GM18511 (cell line): ENCODE measurements at regions not wholly inside any gene's neighbourhood (a gene's known extent, or its start where the extent isn't known, plus 50 kb on each side); places are given as distances from the start of the nearest gene placed in this dataset.
"Not testable (repeated sequence)": the region's sequence is repeated elsewhere in the genome, so short reads cannot be mapped to it uniquely, and the experiment has no call there.

Experiments used
- ATAC-seq: cut with Tn5 transposase; IDR thresholded peaks from one replicate; pipeline ENCODE4 v1.9.1; 2021; ENCODE audit warnings: mild to moderate bottlenecking, moderate library complexity; ENCODE audit not compliant: unreplicated experiment

DNA sequence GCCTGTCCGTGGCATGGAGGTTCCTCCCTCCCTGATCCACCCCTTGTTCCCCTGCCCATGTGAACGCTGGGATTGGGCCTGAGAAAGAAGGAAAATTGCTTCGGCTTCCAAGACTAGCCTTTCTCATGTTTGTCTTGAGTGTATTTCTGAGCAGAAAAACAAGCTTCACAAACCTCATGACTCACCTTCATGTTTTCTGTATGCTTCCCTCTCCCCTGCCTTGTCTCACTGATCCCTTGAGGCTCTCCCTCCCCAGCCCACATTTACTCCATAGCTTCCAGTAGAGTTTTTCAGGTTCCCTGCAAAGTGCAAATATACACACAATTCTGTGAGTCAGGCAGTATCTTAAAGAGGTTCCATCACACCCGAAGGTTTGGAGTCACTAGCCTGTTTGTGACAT is 572.4 kb downstream of the UQCRFS1 start:
- no peak for ATAC-seq

DNA sequence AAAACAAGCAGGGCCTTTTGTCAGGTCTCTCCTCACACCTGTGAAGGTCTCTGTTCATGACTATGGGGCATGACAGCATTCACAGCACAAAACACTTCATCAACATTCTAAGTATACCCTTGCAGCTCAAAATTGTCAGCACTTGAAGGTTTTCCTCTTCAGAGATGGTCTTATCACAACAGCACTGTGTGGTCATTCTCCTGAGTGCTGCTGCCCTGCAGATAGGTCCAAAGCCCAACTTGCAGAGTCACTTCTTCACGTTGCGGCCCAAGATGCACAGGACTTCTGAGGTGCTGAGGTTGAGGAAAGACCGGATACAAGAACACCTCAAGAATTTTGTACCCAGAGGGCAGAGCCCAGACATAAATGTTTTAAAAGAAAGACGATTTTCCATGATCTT is 574.5 kb downstream of the UQCRFS1 start:
- ATAC-seq: no peak

GRCh38 chr19:28636706-28637105 is 576.2 kb downstream of the UQCRFS1 start:
- no peak for ATAC-seq

DNA sequence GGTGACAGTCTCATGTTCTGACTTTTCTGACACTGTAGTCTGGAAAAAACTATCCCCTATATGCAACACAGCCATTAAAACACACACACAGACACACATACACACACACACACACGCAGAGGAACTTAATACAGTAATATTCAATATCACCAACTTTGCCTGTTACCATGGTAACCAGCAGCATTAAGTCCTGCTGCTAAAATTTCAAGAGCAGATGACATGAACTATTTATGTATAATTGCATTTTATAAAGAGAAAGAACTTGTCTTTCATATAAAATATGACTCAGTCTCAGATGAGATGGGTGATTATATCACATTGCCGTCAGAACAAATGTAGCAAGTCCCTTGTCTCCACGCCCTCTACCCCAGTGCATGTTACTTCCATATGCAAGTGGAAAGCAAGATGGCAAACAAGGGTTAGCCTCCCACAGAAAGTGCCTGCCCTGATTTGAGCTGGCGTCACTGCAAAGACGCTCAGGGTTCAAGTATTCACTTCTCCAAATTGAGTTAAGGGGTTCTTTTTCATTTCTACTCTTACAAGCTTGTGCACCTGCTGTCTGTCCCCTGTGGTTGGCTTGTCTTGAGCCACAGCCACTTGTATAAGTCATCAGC is 576.8 kb downstream of the UQCRFS1 start:
- ATAC-seq: no peak

- ATAC-seq: no peak
Measured at GRCh38 chr19:28634837-28635236, 578.1 kb downstream of the UQCRFS1 start.

DNA sequence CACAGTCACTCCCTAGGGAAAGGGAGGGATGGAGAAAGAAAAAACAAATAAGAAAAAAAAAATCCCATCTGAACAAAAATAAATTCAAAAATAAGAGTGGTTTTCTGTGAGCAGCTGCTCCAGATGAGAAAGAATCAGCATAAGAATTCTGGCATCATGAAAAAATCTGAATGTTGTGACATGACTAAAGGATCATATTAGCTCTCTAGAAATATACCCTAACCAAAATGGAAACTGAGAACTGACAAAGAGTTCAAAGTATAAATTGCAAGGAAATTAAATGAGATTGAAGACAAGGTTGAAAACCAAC is 579.0 kb downstream of the UQCRFS1 start:
- no peak for ATAC-seq

DNA sequence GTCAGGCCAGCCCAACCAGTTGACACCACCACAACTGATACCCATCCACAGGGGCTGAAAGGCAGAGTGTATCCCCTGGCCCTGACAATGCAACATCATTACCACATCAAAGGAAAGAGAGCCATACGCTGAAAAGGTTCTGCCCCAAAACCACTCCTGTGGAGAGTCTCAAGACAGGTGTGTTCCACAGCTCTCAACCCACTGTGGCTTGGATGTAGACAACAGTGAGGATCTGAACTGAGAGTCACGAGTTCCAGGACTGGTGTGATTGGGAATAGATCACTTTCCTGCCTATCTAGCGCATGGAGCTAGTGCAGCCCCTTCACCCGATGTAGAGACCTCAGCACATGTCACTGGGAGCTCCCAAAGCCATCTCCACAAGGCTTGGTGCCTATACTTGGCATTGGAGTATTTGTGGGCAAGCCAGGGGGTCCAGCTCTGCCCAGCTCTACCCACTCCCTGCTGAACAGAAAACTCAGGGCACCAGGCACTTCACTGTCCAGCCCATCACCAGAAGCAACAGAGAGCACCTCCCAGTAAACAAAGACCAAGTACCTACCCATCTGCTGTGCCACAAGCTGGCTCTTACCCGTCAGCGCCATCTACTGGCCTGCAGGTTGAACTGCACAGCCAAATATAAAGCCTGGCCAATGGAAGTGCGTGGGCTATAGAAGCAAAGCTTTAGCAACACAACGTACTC is 579.5 kb downstream of the UQCRFS1 start:
- no peak for ATAC-seq

DNA sequence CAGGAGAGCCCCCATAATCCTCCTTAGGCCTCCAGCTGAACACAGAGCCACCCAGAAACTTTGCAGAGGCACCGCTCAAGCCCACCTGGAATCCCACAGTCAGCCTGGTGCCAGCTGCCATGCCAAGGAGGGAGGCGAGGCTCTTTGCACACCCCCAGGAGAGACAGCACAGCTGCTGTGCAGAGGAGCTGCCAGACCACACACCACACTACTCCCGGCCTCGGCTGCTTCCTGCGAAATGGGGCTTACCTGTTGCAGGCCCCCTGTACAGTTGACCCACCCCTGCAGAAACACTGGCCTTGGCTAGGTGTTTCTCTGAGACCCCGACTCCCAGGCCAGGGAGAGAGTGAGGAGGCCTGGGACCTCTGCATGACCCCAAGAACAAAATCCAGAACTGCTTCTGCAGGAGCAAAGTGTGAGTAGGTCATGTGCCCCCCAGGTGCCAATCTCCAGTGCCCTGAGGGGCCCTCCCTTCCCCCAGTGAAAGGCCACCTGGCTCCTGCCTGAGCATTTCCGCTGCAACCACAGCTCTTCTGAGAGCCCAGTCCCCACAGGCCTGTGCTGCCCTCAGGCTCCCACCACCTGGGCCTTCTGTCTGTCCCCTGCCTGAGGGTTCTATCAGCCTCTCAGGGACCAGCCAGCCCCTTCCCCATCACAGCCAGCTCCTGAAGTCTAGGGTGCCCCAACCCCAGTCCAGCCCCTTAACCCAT is 580.4 kb downstream of the UQCRFS1 start:
- no peak for ATAC-seq

DNA sequence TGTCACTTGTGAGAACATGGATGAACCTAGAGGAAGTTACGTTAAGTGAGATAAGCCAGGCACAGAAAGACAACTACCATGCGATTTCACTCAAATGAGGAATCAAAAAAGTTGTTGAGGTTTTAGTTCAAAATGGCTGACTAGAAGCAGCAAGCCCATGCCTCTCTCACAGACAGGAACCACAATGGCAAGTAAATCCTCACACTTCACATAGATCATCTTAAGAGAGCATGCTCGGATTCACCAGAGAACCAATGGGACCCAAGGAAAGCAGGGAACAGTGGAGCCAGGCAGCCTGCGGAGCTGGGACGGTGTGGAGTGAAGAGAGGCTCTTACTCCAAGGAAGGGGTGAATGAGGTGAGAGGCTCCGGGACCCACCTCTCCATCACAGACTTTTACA is 581.0 kb downstream of the UQCRFS1 start:
- ATAC-seq: no peak

DNA sequence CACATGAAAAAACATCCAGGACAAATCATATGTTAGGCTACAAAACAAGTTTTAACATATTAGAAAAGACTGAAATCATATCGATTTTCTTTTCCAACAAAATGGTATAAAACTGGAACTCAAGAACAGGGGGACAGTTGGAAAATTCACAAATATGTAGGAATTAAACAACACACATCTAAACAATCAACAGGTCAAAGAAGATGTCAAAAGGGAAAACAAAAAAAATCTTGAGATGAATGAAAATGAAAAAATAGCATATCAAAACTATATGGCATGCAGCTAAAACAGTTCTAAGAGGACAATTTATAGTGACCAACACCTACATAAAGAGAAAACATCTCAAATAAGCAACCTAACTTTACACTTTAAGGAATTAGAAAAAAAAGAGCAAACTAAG is 585.3 kb downstream of the UQCRFS1 start:
- ATAC-seq: no peak

DNA sequence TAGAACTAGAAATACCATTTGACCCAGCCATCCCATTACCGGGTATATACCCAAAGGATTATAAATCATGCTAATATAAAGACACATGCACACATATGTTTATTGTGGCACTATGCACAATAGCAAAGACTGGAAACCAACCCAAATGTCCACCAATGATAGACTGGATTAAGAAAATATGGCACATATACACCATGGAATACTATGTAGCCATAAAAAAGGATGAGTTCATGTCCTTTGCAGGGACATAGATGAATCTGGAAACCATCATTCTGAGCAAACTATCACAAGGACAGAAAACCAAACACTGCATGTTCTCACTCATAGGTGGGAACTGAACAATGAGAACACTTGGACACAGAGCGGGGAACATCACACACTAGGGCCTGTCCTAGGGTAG is 586.5 kb downstream of the UQCRFS1 start:
- ATAC-seq: not testable (repeated sequence)

- ATAC-seq: no peak
Measured at GRCh38 chr19:28619816-28620429, 593.0 kb downstream of the UQCRFS1 start.

DNA sequence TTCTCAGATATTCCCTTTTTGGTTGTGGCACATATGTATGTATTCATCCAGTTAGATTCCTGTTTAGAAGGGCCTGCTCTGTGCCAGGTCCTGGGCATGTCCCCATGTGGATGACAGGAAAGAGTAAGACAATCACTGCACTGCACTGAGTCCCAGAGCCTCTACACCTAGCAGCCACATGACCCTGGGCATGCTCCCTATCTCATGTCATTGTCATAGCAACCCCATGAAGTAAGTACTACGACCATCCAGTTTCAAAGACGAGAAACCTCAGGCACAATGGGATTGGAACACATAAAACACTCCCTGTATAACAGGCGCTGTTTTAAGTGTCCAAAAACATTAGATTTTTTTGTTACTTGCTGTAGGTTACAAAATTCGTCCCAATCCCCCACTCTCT is 594.4 kb downstream of the UQCRFS1 start:
- no peak for ATAC-seq

GRCh38 chr19:28615966-28616365 is 597.0 kb downstream of the UQCRFS1 start:
- no peak for ATAC-seq

DNA sequence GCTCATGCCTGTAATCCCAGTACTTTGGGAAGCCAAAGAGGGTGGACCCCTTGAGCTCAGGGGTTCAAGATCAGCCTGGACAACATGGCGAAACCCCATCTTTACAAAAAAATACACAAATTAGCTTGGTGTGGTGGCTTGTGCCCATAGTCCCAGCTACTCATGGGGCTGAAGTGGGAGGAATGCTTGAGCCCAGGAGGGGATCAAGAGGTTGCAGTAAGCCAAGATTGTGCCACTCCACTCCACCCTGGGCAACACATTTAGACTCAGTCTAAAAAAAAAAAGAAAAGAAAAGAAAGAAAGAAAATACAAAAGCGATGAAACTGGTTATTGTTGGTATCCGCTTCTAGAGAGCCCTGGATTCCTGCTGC is 597.4 kb downstream of the UQCRFS1 start:
- no peak for ATAC-seq

- no peak for ATAC-seq
Measured at GRCh38 chr19:28614634-28615545, 598.1 kb downstream of the UQCRFS1 start.

- no peak for ATAC-seq
Measured at GRCh38 chr19:28612275-28612769, 600.6 kb downstream of the UQCRFS1 start.

DNA sequence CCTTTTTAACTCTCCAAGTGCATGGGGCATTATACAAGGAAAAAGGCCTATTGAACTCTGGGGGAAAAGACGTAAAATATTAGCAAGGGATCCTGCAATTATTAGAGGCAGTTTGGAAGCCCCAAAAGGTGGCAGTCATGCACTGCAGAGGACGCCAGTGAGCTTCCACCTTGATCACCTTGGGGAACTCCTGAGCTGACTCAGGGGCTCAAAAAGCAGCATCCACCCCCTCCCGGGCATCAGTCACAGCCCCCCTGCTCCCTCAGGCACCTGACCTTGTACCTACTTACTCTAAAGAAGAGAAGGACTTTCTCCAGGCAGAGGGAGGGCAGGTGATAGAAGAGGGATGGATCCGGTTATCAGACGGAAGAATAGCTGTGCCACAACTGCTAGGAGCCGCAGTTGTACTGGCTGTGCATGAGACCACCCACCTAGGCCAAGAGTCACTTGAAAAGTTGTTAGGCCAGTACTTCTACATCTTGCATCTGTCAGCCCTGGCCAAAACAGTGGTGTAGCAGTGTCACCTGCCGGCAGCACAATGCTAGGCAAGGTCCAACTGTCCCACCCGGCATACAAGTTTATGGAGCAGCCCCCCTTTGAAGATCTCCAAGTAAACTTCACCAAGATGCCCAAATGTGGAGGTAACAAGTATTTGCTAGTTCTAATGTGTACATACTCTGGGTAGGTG is 601.6 kb downstream of the UQCRFS1 start:
- not testable (repeated sequence) for ATAC-seq

DNA sequence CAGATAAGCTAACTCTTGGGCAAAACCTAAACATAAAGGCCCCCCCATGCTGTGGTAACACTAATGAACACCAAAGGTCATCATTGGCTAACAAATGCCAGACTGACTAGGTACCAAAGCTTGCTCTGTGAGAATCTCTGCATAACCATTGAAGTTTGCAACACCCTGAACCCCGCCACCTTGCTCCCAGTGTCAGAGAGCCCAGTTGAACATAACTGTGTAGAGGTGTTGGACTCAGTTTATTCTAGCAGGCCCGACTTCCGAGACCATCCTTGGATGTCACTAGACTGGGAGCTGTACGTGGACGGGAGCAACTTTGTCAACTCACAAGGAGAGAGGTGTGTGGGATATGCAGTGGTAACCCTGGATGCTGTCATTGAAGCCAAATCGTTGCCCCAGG is 602.2 kb downstream of the UQCRFS1 start:
- no peak for ATAC-seq

GRCh38 chr19:28609944-28610343 is 603.0 kb downstream of the UQCRFS1 start:
- ATAC-seq: no peak
